Liver (tissue), 8 donors: ENCODE measurements at regions not wholly inside any gene's neighbourhood (a gene's known extent, or its start where the extent isn't known, plus 50 kb on each side); places are given as distances from the start of the nearest gene placed in this dataset.

Experiments used
- DNase-seq: peaks from one replicate; pipeline ENCODE4 v3.0.0-alpha.2; 2017; ENCODE audit warnings: low spot score
- H3K27ac ChIP-seq, 2 donors: one replicate each; pipeline ENCODE4 v1.7.0; 2013; ENCODE audit warnings: inconsistent platforms in 2 of 2, low read length in 2 of 2, control low read depth in 1 of 2, low read depth in 1 of 2, mild to moderate bottlenecking in 1 of 2
- H3K27me3 ChIP-seq, 4 donors: one replicate each; pipeline versions ENCODE4 v1.6.1 to v1.7.0; 2013; ENCODE audit warnings: low read length in 3 of 4, inconsistent platforms in 1 of 4, mild to moderate bottlenecking in 1 of 4, moderate library complexity in 1 of 4; ENCODE audit not compliant: control insufficient read depth in 4 of 4, insufficient read depth in 4 of 4
- H3K36me3 ChIP-seq, 4 donors: one replicate each; pipeline versions ENCODE4 v1.6.1 to v1.7.0; 2013; ENCODE audit warnings: low read length in 3 of 4, mild to moderate bottlenecking in 3 of 4, low read depth in 1 of 4, moderate library complexity in 1 of 4; ENCODE audit not compliant: control insufficient read depth in 4 of 4, insufficient read depth in 3 of 4
- H3K4me1 ChIP-seq, 4 donors: one replicate each; pipeline versions ENCODE4 v1.6.1 to v1.7.0; 2013; ENCODE audit warnings: low read length in 3 of 4, mild to moderate bottlenecking in 3 of 4, moderate library complexity in 1 of 4; ENCODE audit not compliant: control insufficient read depth in 4 of 4, insufficient read depth in 4 of 4
- H3K4me3 ChIP-seq, 3 donors: one replicate each; pipeline versions ENCODE4 v1.6.1 to v1.7.0; 2013; ENCODE audit warnings: low read length in 3 of 3, control low read depth in 1 of 3, low read depth in 1 of 3, mild to moderate bottlenecking in 1 of 3
- H3K9ac ChIP-seq, 2 donors: one replicate each; pipeline ENCODE4 v1.7.0; 2013; ENCODE audit warnings: low read length in 2 of 2, mild to moderate bottlenecking in 2 of 2, moderate library complexity in 2 of 2, control low read depth in 1 of 2, low read depth in 1 of 2
- H3K9me3 ChIP-seq, 4 donors: one replicate each; pipeline versions ENCODE4 v1.6.1 to v1.7.0; 2013; ENCODE audit warnings: low read length in 3 of 4; ENCODE audit not compliant: control insufficient read depth in 4 of 4
- EGR1 ChIP-seq, 2 donors: IDR thresholded peaks; 2 replicates each; pipeline ENCODE4 v1.6.1; 2016 to 2018; ENCODE audit warnings: antibody characterized with exemption in 2 of 2, low read depth in 2 of 2
- FOXA1 ChIP-seq: IDR thresholded peaks from 2 replicates; pipeline ENCODE4 v1.6.1; 2016; ENCODE audit warnings: antibody characterized with exemption
- GABPA ChIP-seq, 2 donors: IDR thresholded peaks in 1 of 2; conservative IDR thresholded peaks in 1 of 2; 2 replicates each; pipeline ENCODE4 v1.6.1; 2016; ENCODE audit warnings: antibody characterized with exemption in 2 of 2, mild to moderate bottlenecking in 1 of 2, moderate library complexity in 1 of 2
- HNF4A ChIP-seq, 2 donors: conservative IDR thresholded peaks; 2 replicates each; pipeline ENCODE4 v1.6.1; 2016; ENCODE audit warnings: antibody characterized with exemption in 2 of 2, mild to moderate bottlenecking in 2 of 2
- HNF4G ChIP-seq: IDR thresholded peaks from 2 replicates; pipeline ENCODE4 v1.6.1; 2016; ENCODE audit warnings: antibody characterized with exemption
- JUND ChIP-seq, 2 donors: IDR thresholded peaks; 2 replicates each; pipeline ENCODE4 v1.6.1; 2016; ENCODE audit warnings: antibody characterized with exemption in 2 of 2
- RAD21 ChIP-seq, 2 donors: IDR thresholded peaks; 2 replicates each; pipeline ENCODE4 v1.6.1; 2016; ENCODE audit warnings: antibody characterized with exemption in 2 of 2, mild to moderate bottlenecking in 2 of 2
- RXRA ChIP-seq, 2 donors: IDR thresholded peaks; 2 replicates each; pipeline ENCODE4 v1.6.1; 2017 to 2018; ENCODE audit warnings: antibody characterized with exemption in 2 of 2, mild to moderate bottlenecking in 1 of 2
- SP1 ChIP-seq: IDR thresholded peaks from 2 replicates; pipeline ENCODE4 v1.6.1; 2018; ENCODE audit warnings: antibody characterized with exemption, mild to moderate bottlenecking
- TAF1 ChIP-seq: conservative IDR thresholded peaks from 2 replicates; pipeline ENCODE4 v1.6.1; 2016; ENCODE audit warnings: antibody characterized with exemption, mild to moderate bottlenecking
- YY1 ChIP-seq: IDR thresholded peaks from 2 replicates; pipeline ENCODE4 v1.6.1; 2016; ENCODE audit warnings: antibody characterized with exemption, mild to moderate bottlenecking
- WGBS: extraction: QIAGEN DNeasy Blood & Tissue Kit; methylation state at CpG from one replicate; pipeline ENCODE4 v1.1.7; 2013; 5-methylcytosine and 5-hydroxymethylcytosine counted together
- TF ChIP-seq, protein P1 (sequence below): IDR thresholded peaks from 2 replicates; pipeline ENCODE4 v1.6.1; 2016; ENCODE audit warnings: antibody characterized with exemption
- TF ChIP-seq, protein P2 (sequence below): IDR thresholded peaks from 2 replicates; pipeline ENCODE4 v1.6.1; 2016; ENCODE audit warnings: antibody characterized with exemption, mild to moderate bottlenecking
- TF ChIP-seq, protein P3 (sequence below): fragments of 150-350 bp; IDR thresholded peaks from 2 replicates; pipeline ENCODE4 v1.5.1; 2017; ENCODE audit warnings: improper control_type of control experiment, low read depth, low read length; ENCODE audit not compliant: missing input control
- TF ChIP-seq, protein P4 (sequence below): IDR thresholded peaks from 2 replicates; pipeline ENCODE4 v1.6.1; 2016; ENCODE audit warnings: antibody characterized with exemption
- TF ChIP-seq, protein P5 (sequence below): IDR thresholded peaks from 2 replicates; pipeline ENCODE4 v1.6.1; 2016; ENCODE audit warnings: antibody characterized with exemption
- donor health status: healthy.
- donor health status: healthy.
- donor health status: healthy.
- donor health status: healthy.
- donor health status: healthy.

DNA sequence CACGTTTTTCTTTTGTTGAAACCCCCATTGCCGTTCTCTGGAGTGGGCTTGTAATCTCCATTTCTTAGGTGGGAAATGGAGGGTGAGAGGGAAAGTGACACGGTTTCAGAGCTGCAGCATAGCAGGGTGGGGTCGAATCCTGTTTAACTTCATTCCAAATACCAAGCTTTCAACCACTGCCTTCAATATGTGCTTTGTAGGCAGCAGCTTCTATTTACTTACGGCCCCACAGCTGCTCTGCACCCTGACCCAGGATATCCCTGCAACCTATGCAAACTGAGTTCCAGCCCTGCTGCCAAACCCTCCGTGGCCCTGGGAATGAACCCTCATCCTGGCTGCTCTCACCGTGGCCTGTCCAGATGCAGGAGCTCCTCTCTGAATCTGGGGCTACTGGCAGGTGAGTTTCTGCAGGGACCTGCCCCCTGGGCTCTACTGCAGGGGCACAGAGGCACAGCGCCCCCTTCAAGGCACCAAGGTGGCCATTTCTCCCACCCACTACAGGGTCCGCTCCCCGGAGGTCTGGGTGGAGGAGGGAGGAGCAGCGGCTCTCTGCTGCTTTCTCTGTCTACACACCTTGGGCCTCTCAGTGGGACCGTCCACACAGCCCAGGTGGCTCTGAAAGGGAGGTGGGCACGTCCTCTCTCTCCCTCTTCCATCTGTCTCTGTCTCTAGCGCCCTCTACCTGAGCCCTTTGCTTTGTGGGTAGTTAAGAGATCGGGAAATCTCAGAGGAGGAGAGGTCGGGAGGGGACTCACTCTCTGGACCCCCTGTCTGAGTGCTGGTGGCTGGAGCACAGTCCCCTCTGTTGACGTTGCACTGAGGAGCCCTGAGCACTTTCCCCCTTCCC is 279.1 kb downstream of the BRD1 start:
- H3K36me3 ChIP-seq: no peaks in the 10 kb centered on the region
- no peak overlapping the region for H3K4me3 ChIP-seq
- no peak overlapping the region for H3K9ac ChIP-seq
- H3K27me3 ChIP-seq: no peaks in the 10 kb centered on the region
- TF ChIP-seq, protein P1, sequence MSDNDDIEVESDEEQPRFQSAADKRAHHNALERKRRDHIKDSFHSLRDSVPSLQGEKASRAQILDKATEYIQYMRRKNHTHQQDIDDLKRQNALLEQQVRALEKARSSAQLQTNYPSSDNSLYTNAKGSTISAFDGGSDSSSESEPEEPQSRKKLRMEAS: no peak
- TF ChIP-seq GABPA (IDR thresholded peaks at IDR 0.05 in 1 of 2, conservative IDR thresholded peaks at IDR 0.05 in 1 of 2) (no peak), HNF4A (conservative IDR thresholded peaks at IDR 0.05) (no peak), HNF4G (no peak), JUND (IDR thresholded peaks at IDR 0.05) (no peak), RAD21 (IDR thresholded peaks at IDR 0.05) (no peak), RXRA (IDR thresholded peaks at IDR 0.05) (no peak), EGR1 (IDR thresholded peaks at IDR 0.05; ENCODE audit: low read depth in 2 of 2) (no peak), SP1 (no peak)
- TF ChIP-seq, protein P2, sequence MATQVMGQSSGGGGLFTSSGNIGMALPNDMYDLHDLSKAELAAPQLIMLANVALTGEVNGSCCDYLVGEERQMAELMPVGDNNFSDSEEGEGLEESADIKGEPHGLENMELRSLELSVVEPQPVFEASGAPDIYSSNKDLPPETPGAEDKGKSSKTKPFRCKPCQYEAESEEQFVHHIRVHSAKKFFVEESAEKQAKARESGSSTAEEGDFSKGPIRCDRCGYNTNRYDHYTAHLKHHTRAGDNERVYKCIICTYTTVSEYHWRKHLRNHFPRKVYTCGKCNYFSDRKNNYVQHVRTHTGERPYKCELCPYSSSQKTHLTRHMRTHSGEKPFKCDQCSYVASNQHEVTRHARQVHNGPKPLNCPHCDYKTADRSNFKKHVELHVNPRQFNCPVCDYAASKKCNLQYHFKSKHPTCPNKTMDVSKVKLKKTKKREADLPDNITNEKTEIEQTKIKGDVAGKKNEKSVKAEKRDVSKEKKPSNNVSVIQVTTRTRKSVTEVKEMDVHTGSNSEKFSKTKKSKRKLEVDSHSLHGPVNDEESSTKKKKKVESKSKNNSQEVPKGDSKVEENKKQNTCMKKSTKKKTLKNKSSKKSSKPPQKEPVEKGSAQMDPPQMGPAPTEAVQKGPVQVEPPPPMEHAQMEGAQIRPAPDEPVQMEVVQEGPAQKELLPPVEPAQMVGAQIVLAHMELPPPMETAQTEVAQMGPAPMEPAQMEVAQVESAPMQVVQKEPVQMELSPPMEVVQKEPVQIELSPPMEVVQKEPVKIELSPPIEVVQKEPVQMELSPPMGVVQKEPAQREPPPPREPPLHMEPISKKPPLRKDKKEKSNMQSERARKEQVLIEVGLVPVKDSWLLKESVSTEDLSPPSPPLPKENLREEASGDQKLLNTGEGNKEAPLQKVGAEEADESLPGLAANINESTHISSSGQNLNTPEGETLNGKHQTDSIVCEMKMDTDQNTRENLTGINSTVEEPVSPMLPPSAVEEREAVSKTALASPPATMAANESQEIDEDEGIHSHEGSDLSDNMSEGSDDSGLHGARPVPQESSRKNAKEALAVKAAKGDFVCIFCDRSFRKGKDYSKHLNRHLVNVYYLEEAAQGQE: no peak
- TF ChIP-seq, protein P3, sequence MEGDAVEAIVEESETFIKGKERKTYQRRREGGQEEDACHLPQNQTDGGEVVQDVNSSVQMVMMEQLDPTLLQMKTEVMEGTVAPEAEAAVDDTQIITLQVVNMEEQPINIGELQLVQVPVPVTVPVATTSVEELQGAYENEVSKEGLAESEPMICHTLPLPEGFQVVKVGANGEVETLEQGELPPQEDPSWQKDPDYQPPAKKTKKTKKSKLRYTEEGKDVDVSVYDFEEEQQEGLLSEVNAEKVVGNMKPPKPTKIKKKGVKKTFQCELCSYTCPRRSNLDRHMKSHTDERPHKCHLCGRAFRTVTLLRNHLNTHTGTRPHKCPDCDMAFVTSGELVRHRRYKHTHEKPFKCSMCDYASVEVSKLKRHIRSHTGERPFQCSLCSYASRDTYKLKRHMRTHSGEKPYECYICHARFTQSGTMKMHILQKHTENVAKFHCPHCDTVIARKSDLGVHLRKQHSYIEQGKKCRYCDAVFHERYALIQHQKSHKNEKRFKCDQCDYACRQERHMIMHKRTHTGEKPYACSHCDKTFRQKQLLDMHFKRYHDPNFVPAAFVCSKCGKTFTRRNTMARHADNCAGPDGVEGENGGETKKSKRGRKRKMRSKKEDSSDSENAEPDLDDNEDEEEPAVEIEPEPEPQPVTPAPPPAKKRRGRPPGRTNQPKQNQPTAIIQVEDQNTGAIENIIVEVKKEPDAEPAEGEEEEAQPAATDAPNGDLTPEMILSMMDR: no peak
- TF ChIP-seq, protein P4, sequence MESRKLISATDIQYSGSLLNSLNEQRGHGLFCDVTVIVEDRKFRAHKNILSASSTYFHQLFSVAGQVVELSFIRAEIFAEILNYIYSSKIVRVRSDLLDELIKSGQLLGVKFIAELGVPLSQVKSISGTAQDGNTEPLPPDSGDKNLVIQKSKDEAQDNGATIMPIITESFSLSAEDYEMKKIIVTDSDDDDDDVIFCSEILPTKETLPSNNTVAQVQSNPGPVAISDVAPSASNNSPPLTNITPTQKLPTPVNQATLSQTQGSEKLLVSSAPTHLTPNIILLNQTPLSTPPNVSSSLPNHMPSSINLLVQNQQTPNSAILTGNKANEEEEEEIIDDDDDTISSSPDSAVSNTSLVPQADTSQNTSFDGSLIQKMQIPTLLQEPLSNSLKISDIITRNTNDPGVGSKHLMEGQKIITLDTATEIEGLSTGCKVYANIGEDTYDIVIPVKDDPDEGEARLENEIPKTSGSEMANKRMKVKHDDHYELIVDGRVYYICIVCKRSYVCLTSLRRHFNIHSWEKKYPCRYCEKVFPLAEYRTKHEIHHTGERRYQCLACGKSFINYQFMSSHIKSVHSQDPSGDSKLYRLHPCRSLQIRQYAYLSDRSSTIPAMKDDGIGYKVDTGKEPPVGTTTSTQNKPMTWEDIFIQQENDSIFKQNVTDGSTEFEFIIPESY: no peak
- no peak for DNase-seq
- 37% methylated on average over 17 of the region's 17 CpGs for WGBS
- peaks cover 0 to 6% (median 1%) of the 10 kb centered on the region in 4 donors for H3K9me3 ChIP-seq
- no peak overlapping the region for H3K27ac ChIP-seq
- no peaks in the 10 kb centered on the region for H3K4me1 ChIP-seq

DNA sequence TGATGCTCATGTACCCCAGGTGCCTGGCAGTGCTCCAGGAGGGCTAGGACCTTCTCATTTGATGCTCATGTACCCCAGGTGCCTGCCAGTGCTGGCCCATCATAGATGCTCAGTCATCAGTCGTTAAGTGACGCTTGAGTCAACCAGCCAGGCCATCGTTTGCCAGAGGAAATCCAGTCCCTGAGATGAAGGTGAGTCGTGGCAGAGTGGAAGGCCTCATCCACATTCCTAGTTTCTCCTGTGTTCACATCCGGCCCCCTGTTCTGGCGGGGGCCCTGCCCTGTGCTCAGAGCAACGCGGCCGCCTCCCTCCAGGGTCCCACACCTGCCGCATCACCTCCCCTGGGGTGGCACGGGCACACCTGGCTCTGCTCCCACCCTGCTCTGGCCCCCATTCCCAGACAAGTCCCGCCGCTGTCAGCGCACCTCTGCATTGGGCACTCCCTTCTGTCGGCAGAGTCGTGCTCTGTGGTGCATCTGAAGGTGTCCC is 279.9 kb downstream of the BRD1 start:
- Histone ChIP-seq H3K36me3 (no peaks in the 10 kb centered on the region), H3K27ac (no peak overlapping the region), H3K27me3 (no peaks in the 10 kb centered on the region), H3K4me1 (no peaks in the 10 kb centered on the region), H3K4me3 (no peak overlapping the region), H3K9me3 (peaks cover 0 to 6% (median 1%) of the 10 kb centered on the region in 4 donors), H3K9ac (no peak overlapping the region)
- DNase-seq: no peak
- 84% methylated on average over 16 of the region's 16 CpGs for WGBS
- TF ChIP-seq TAF1 (no peak), RXRA (IDR thresholded peaks at IDR 0.05) (no peak), HNF4A (conservative IDR thresholded peaks at IDR 0.05) (no peak), HNF4G (no peak), FOXA1 (no peak), YY1 (no peak), RAD21 (IDR thresholded peaks at IDR 0.05) (no peak)
- TF ChIP-seq, protein P2: no peak
- TF ChIP-seq, protein P4: no peak
- TF ChIP-seq, protein P5, sequence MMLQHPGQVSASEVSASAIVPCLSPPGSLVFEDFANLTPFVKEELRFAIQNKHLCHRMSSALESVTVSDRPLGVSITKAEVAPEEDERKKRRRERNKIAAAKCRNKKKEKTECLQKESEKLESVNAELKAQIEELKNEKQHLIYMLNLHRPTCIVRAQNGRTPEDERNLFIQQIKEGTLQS: no peak
